Common myeloid progenitor, CD34-positive (primary cell): ENCODE measurements at regions not wholly inside any gene's neighbourhood (a gene's known extent, or its start where the extent isn't known, plus 50 kb on each side); places are given as distances from the start of the nearest gene placed in this dataset.

Experiments
- CTCF ChIA-PET: fragments of 350-600 bp; sonication (Branson Sonifier 250); formaldehyde crosslinking; loops from one replicate; lab custom pipeline; 2021; ENCODE audit warnings: antibody characterized with exemption; lab: Charles Lee
- POLR2A ChIA-PET: fragments of 350-600 bp; sonication (Branson Sonifier 250); formaldehyde crosslinking; loops from one replicate; lab custom pipeline; 2021; ENCODE audit warnings: antibody characterized with exemption; lab: Charles Lee
- DNase-seq, 3 donors: peaks; one replicate each; pipeline versions ENCODE4 v3.0.0 to v3.0.0-alpha.2; 2013
- H3K27ac ChIP-seq, 2 experiments: 1 replicate in 1 of 2; 2 replicates in 1 of 2; pipeline ENCODE4 v1.7.0; 2013; ENCODE audit warnings: inconsistent platforms in 2 of 2, low read length in 2 of 2, mild to moderate bottlenecking in 2 of 2, low read depth in 1 of 2, moderate library complexity in 1 of 2; ENCODE audit not compliant: severe bottlenecking in 2 of 2, insufficient read depth in 1 of 2, poor library complexity in 1 of 2
- H3K27me3 ChIP-seq, 5 experiments: replicated peaks in 2 of 5; 1 replicate in 3 of 5; 2 replicates in 2 of 5; pipeline versions ENCODE4 v1.6.1 to v1.7.0; 2013; ENCODE audit warnings: low read length in 4 of 5, mild to moderate bottlenecking in 2 of 5, moderate library complexity in 2 of 5, inconsistent platforms in 1 of 5; ENCODE audit not compliant: insufficient read depth in 5 of 5, control insufficient read depth in 4 of 5
- H3K36me3 ChIP-seq, 4 experiments: 1 replicate in 2 of 4; 2 replicates in 2 of 4; pipeline versions ENCODE4 v1.6.1 to v1.7.0; 2013; ENCODE audit warnings: low read length in 3 of 4, control low read depth in 1 of 4, mild to moderate bottlenecking in 1 of 4; ENCODE audit not compliant: control insufficient read depth in 4 of 4, insufficient read depth in 4 of 4
- H3K4me1 ChIP-seq, 4 experiments: 1 replicate in 3 of 4; 2 replicates in 1 of 4; pipeline versions ENCODE4 v1.6.1 to v1.7.1; 2013; ENCODE audit warnings: low read length in 3 of 4, mild to moderate bottlenecking in 3 of 4, control low read depth in 1 of 4, inconsistent platforms in 1 of 4, moderate library complexity in 1 of 4; ENCODE audit not compliant: control insufficient read depth in 4 of 4, insufficient read depth in 4 of 4; ENCODE audit errors: control extremely low read depth in 1 of 4
- H3K4me3 ChIP-seq, 7 experiments: 1 replicate in 4 of 7; 2 replicates in 3 of 7; pipeline versions ENCODE4 v1.5.1 to v1.7.0; 2013; ENCODE audit warnings: mild to moderate bottlenecking in 7 of 7, low read length in 6 of 7, moderate library complexity in 6 of 7, inconsistent platforms in 2 of 7, low read depth in 2 of 7, control low read depth in 1 of 7; ENCODE audit not compliant: insufficient read depth in 4 of 7, control insufficient read depth in 1 of 7; ENCODE audit errors: extremely low read depth in 1 of 7
- H3K9me3 ChIP-seq, 5 experiments: 1 replicate in 4 of 5; 2 replicates in 1 of 5; pipeline versions ENCODE4 v1.6.1 to v1.7.1; 2013; ENCODE audit warnings: low read length in 4 of 5, mild to moderate bottlenecking in 2 of 5, inconsistent platforms in 1 of 5, low read depth in 1 of 5, moderate library complexity in 1 of 5; ENCODE audit not compliant: control insufficient read depth in 4 of 5, insufficient read depth in 2 of 5; ENCODE audit errors: control extremely low read depth in 1 of 5
- WGBS: methylation state at CpG from one replicate; pipeline ENCODE4 v1.1.5; 2013; ENCODE audit not compliant: insufficient coverage; 5-methylcytosine and 5-hydroxymethylcytosine counted together

DNA sequence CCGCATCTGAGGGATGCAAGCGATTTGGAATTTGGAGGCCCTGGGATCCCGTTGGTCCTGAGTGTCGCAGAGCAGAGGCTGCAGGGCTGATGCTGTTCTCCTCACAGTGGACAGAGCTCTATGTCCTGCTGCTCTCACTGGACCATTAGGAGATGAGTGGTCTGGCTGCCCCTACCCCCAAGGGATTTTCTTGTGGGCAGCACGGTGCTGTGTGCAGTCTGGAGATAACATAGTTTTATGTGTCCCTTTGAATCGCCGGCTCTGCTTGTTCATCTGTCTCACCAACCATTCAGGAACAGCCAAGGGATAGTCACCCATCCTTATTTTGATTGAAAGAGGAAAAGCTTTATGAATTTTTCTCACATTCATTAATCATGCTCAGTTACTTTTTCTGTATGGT, 49.9 kb downstream of the CHRM3 start:
- Histone ChIP-seq H3K4me3 (no peak overlapping the region), H3K9me3 (peaks cover 0 to 2% (median 0%) of the 10 kb centered on the region in 5 experiments), H3K4me1 (peaks cover 0 to 26% (median 5%) of the 10 kb centered on the region in 4 experiments), H3K27me3 (no peaks in the 10 kb centered on the region), H3K27ac (no peak overlapping the region), H3K36me3 (no peaks in the 10 kb centered on the region)
- POLR2A ChIA-PET: no interaction called here
- DNase-seq: no peak
- WGBS: 76% methylated on average over 7 of the region's 7 CpGs
- CTCF ChIA-PET: interaction anchor here (1.3 kb wide), 1 partner anchor 15 kb away, joined by 4 read pairs; no protein-coding TSS in a partner anchor

DNA sequence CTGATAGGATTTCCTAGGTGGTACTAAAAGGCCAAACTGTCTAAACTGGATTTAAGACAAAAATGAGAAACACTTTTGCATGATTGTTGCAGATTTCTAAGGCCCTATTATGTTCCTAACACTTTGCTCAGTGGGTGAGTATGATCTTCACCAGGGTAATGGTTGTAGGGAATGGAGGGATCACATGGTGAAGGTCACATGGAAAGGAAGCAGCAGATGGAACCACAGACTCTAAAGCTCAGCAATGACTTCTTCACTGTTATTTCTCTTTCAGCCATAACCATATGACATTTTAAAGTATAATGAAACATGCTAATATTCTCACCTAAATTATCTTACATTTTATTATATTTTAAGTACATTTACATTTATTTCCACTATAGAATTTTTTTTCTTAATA, 51.5 kb downstream of the CHRM3 start:
- Histone ChIP-seq H3K36me3 (no peaks in the 10 kb centered on the region), H3K4me3 (no peak overlapping the region), H3K9me3 (peaks cover 0 to 5% (median 0%) of the 10 kb centered on the region in 5 experiments), H3K27ac (no peak overlapping the region), H3K4me1 (peaks cover 0 to 26% (median 5%) of the 10 kb centered on the region in 4 experiments), H3K27me3 (no peaks in the 10 kb centered on the region)
- ChIA-PET POLR2A (no interaction called here), CTCF (interaction anchor here (0.7 to 2.7 kb wide), 5 partner anchors 10 to 41 kb away, joined by 3 to 13 read pairs (median 3); no protein-coding TSS in a partner anchor)
- DNase-seq: peak in 1 of 3 donors; percentile 62

DNA sequence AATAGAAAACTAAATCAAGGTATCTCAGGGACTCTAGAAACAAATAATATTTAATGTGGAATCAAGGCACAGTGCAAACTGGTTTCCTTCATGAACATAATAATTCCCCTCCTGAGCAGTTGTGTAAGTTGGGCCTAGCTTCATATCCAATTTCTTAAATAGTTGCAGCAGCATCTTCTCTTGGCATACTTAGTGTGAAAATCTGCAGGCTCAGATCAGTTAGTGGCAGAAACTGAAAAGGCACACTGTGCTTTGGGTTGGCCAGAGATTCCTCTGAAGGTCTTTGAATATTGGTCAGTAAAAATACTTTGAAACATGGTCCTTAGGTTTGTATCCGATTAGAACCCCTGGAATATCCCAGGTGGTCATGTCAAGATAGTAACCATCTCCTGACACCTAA, 52.5 kb downstream of the CHRM3 start:
- POLR2A ChIA-PET: no interaction called here
- no peaks in the 10 kb centered on the region for H3K36me3 ChIP-seq
- WGBS: 100% methylated on average over 1 of the region's 1 CpG
- peaks cover 0 to 26% (median 5%) of the 10 kb centered on the region in 4 experiments for H3K4me1 ChIP-seq
- H3K27ac ChIP-seq: no peak overlapping the region
- H3K27me3 ChIP-seq: no peaks in the 10 kb centered on the region
- no peak for DNase-seq
- CTCF ChIA-PET: interaction anchor here (1.1 to 2.7 kb wide), 4 partner anchors 9 to 24 kb away, joined by 3 to 13 read pairs (median 4); no protein-coding TSS in a partner anchor
- peaks cover 0 to 6% (median 0%) of the 10 kb centered on the region in 5 experiments for H3K9me3 ChIP-seq
- H3K4me3 ChIP-seq: no peak overlapping the region

DNA sequence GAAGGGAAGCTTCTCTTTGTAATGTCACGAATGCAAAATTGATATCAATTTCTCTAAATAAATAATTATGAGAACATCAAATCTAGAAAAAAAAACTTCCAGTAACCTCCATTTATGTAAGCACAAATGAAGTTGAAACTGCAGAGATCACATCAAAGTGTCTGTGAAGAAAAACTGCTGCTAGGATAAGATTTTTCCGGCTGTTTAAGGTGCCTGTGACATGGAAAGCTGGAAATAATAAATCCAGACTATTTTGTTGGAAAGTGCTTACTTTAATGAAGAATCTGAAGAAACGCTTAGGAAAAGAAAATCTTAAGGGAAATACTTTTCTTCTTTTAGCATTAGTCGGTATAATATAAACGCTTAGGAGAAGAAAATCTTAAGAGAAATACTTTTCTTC, 57.0 kb downstream of the CHRM3 start:
- WGBS: 0% methylated on average over 1 of the region's 5 CpGs
- H3K27me3 ChIP-seq: no peaks in the 10 kb centered on the region
- no peak overlapping the region for H3K27ac ChIP-seq
- H3K4me3 ChIP-seq: no peak overlapping the region
- CTCF ChIA-PET: interaction anchor here (1.9 kb wide), 1 partner anchor 14 kb away, joined by 6 read pairs; no protein-coding TSS in a partner anchor
- POLR2A ChIA-PET: no interaction called here
- H3K9me3 ChIP-seq: peaks cover 0 to 6% (median 0%) of the 10 kb centered on the region in 5 experiments
- no peaks in the 10 kb centered on the region for H3K36me3 ChIP-seq
- peaks cover 0 to 7% (median 2%) of the 10 kb centered on the region in 4 experiments for H3K4me1 ChIP-seq
- no peak for DNase-seq

DNA sequence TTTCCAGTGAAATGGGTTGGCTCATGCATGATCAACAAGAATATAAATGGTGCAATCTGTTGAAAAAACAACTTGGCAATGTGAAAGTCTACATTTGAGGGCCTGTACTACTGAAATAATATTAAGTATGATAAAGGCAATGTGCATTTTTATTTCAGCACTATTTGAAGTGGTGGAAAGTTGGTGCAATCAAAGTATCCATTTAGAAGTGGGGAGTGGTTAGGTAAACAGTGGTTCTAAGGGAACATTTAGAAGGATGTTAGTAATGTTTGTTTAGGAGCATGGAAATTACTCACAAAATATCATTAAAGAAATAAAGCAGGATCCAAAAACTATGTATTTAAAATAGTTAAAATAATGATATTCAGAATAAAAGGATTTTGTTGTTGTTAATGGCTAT, 60.2 kb downstream of the CHRM3 start:
- ChIA-PET CTCF (interaction anchor here (1.2 kb wide), 1 partner anchor 104 kb away, joined by 3 read pairs; no protein-coding TSS in a partner anchor), POLR2A (no interaction called here)
- Histone ChIP-seq H3K36me3 (no peaks in the 10 kb centered on the region), H3K27me3 (no peaks in the 10 kb centered on the region), H3K9me3 (peaks cover 0 to 3% (median 0%) of the 10 kb centered on the region in 5 experiments), H3K27ac (no peak overlapping the region), H3K4me1 (no peaks in the 10 kb centered on the region), H3K4me3 (no peak overlapping the region)
- no peak for DNase-seq

DNA sequence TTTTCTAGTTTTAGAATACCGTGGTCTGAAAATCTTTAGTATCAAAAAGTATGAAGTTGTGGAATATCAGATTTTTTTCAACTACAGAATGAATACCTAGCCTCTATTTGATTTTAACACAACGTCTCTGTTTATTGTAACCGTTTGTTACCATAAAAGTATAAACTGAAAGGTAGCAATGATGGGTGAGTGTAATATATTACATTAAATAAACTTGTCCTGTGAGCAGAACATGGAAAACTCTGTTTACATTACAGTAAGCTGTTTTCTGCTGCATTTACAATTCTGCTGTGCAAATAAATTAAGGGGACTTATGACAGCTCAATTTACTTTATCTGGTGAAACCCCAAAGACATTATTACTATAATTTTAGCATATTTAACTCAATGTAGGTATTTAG, 62.5 kb downstream of the CHRM3 start:
- no peak for DNase-seq
- H3K27me3 ChIP-seq: no peaks in the 10 kb centered on the region
- H3K4me1 ChIP-seq: no peaks in the 10 kb centered on the region
- peaks cover 0 to 4% (median 0%) of the 10 kb centered on the region in 5 experiments for H3K9me3 ChIP-seq
- no peak overlapping the region for H3K27ac ChIP-seq
- POLR2A ChIA-PET: no interaction called here
- CTCF ChIA-PET: interaction anchor here (0.7 to 2.2 kb wide), 5 partner anchors 8 to 29 kb away, joined by 3 to 5 read pairs (median 3); no protein-coding TSS in a partner anchor
- H3K4me3 ChIP-seq: no peak overlapping the region
- H3K36me3 ChIP-seq: peaks cover 0 to under 1% (median 0%) of the 10 kb centered on the region in 4 experiments
- no CpG with 5 or more reads among the region's 3 CpGs for WGBS

DNA sequence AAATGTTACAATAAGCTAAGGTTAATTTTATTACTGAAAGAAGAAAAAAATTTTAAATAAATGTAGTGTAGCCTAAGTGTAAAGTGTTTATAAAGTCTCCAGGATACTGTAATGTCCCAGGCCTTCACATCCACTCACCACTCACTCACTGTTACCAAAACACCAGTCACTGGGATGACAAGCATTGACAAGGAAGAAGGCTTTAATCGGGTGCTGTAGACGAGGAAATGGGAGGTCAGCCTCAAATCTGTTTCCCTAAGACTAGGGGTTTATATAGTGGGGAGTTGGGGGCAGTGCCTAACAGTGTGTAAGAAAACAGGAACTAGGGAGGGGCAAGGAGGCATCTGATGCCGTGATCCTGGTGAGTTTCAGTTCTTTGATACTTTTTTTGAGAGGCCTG, 69.4 kb downstream of the CHRM3 start:
- 93% methylated on average over 3 of the region's 3 CpGs for WGBS
- Histone ChIP-seq H3K27ac (no peak overlapping the region), H3K27me3 (no peaks in the 10 kb centered on the region), H3K4me1 (peaks cover 6 to 46% (median 23%) of the 10 kb centered on the region in 4 experiments), H3K4me3 (no peak overlapping the region), H3K9me3 (peaks cover 2 to 22% (median 10%) of the 10 kb centered on the region in 5 experiments), H3K36me3 (peaks cover 0 to 3% (median 2%) of the 10 kb centered on the region in 4 experiments)
- POLR2A ChIA-PET: no interaction called here
- no peak for DNase-seq
- CTCF ChIA-PET: interaction anchor here (1.2 to 1.5 kb wide), 2 partner anchors 16 to 442 kb away, joined by 3 read pairs; no protein-coding TSS in a partner anchor
